Keratinocyte (primary cell): ENCODE measurements at regions not wholly inside any gene's neighbourhood (a gene's known extent, or its start where the extent isn't known, plus 50 kb on each side); places are given as distances from the start of the nearest gene placed in this dataset.

Experiments used
- CTCF ChIP-seq, 3 experiments: IDR thresholded peaks in 1 of 3; conservative IDR thresholded peaks in 1 of 3; optimal IDR thresholded peaks in 1 of 3; 2 replicates in 2 of 3; 3 replicates in 1 of 3; pipeline versions ENCODE3 to v1.5.1; 2011; ENCODE audit warnings: low read length in 3 of 3, mild to moderate bottlenecking in 3 of 3, moderate library complexity in 2 of 3, control low read depth in 1 of 3, inconsistent platforms in 1 of 3; ENCODE audit not compliant: insufficient read depth in 2 of 3; ENCODE audit errors: extremely low read depth in 1 of 3
- EZH2 ChIP-seq: IDR thresholded peaks from one replicate; pipeline ENCODE4 v1.6.1; 2012; ENCODE audit warnings: inconsistent platforms, mild to moderate bottlenecking, low read length, moderate library complexity

DNA sequence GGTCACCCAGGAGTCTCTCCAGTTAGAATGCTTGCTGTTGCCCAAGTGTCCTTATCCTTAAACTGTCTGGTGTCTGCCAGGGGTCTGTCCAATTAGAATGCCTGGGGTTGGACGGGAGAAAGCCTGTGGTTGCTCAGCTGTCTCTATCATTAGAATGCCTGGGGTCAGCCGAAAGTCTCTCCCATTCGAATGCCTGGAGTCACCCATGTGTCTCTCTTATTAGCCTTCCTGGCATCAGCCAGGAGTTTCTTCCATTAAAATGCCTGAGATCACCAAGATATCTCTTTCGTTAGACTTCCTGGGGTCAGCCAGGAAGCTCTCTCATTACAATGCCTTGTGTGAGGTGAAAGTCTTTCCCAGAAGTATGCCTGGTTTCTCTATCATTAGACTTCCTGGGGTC, 1521.0 kb downstream of the UQCRFS1 start:
- no peak for TF ChIP-seq CTCF (optimal IDR thresholded peaks at IDR 0.05 in 1 of 3, IDR thresholded peaks at IDR 0.05 in 1 of 3, conservative IDR thresholded peaks at IDR 0.05 in 1 of 3; ENCODE audit: extremely low read depth in 1 of 3, insufficient read depth in 2 of 3, low read length in 3 of 3)
- no peak for TF ChIP-seq EZH2
